Sigmoid colon (tissue), 6 donors: ENCODE measurements at regions not wholly inside any gene's neighbourhood (a gene's known extent, or its start where the extent isn't known, plus 50 kb on each side); places are given as distances from the start of the nearest gene placed in this dataset.
A peak's percentile ranks its signal among the peaks of the same experiment; 100 is the strongest.

Source experiments
- DNase-seq: peaks from one replicate; pipeline ENCODE4 v3.0.0-alpha.2; 2019
- H3K27ac ChIP-seq, 4 donors: fragments of 200-600 bp; sonication (generic); one replicate each; pipeline ENCODE4 v1.5.1; 2016 to 2019; ENCODE audit warnings: mild to moderate bottlenecking in 1 of 4
- H3K27me3 ChIP-seq, 3 donors: fragments of 200-600 bp; sonication (generic); one replicate each; pipeline ENCODE4 v1.5.1; 2019; ENCODE audit warnings: mild to moderate bottlenecking in 1 of 3
- H3K36me3 ChIP-seq, 4 donors: fragments of 200-600 bp; sonication (generic); one replicate each; pipeline ENCODE4 v1.5.1; 2016 to 2019
- H3K4me1 ChIP-seq, 4 donors: fragments of 200-600 bp; sonication (generic); one replicate each; pipeline ENCODE4 v1.5.1; 2017 to 2019
- H3K4me3 ChIP-seq, 4 donors: fragments of 200-600 bp; sonication (generic); one replicate each; pipeline ENCODE4 v1.5.1; 2017 to 2019; ENCODE audit warnings: mild to moderate bottlenecking in 2 of 4, moderate library complexity in 1 of 4
- H3K9me3 ChIP-seq, 4 donors: fragments of 200-600 bp in 3 of 4; sonication (generic) in 3 of 4; one replicate each; pipeline versions ENCODE4 v1.5.1 to v1.6.1; 2013 to 2019
- CTCF ChIP-seq, 4 experiments: fragments of 450-650 bp in 3 of 4; fragments of 200-600 bp in 1 of 4; IDR thresholded peaks; one replicate each; pipeline ENCODE4 v1.5.1; 2016 to 2019; ENCODE audit warnings: antibody characterized with exemption in 4 of 4, mild to moderate bottlenecking in 3 of 4, moderate library complexity in 2 of 4
- EP300 ChIP-seq, 4 donors: sonication (generic); formaldehyde crosslinking; IDR thresholded peaks; one replicate each; pipeline ENCODE4 v1.6.1; 2017; ENCODE audit warnings: antibody characterized with exemption in 4 of 4
- POLR2A ChIP-seq, 2 donors: fragments of 450-650 bp; IDR thresholded peaks; one replicate each; pipeline ENCODE4 v1.6.1; 2016; ENCODE audit warnings: antibody characterized with exemption in 2 of 2, mild to moderate bottlenecking in 2 of 2, moderate library complexity in 2 of 2
- POLR2AphosphoS5 ChIP-seq, 4 donors: sonication (generic); formaldehyde crosslinking; IDR thresholded peaks; one replicate each; pipeline ENCODE4 v1.6.1; 2017; ENCODE audit warnings: antibody characterized with exemption in 4 of 4
- WGBS, 2 donors: extraction: QIAGEN DNeasy Blood & Tissue Kit; methylation state at CpG; one replicate each; pipeline ENCODE4 v1.1.7; 2013; 5-methylcytosine and 5-hydroxymethylcytosine counted together
- intact Hi-C: fragments of 100-400 bp; cut with DNase I; formaldehyde crosslinking; loops from one replicate; pipeline ENCODE4 v1.15.1; 2023
- donor health status: healthy with polysubstance abuse.
- donor health status: healthy.

GRCh38 chr3:13263770-13264467 is 156.2 kb downstream of the NUP210 start:
- 81 to 82% methylated on average over 26 of the region's 26 CpGs for WGBS, 2 donors
- TF ChIP-seq EP300 (IDR thresholded peaks at IDR 0.05) (no peak), POLR2A (IDR thresholded peaks at IDR 0.05) (no peak), POLR2AphosphoS5 (IDR thresholded peaks at IDR 0.05) (no peak), CTCF (IDR thresholded peaks at IDR 0.05) (no peak)
- H3K4me1 ChIP-seq: no peaks in the 10 kb centered on the region
- no peak for DNase-seq
- H3K27me3 ChIP-seq: peaks cover 0 to 12% (median 0%) of the 10 kb centered on the region in 3 donors
- intact Hi-C loops: no loop called here
- H3K9me3 ChIP-seq: no peaks in the 10 kb centered on the region
- no peaks in the 10 kb centered on the region for H3K36me3 ChIP-seq
- no peak overlapping the region for H3K27ac ChIP-seq
- no peak overlapping the region for H3K4me3 ChIP-seq

DNA sequence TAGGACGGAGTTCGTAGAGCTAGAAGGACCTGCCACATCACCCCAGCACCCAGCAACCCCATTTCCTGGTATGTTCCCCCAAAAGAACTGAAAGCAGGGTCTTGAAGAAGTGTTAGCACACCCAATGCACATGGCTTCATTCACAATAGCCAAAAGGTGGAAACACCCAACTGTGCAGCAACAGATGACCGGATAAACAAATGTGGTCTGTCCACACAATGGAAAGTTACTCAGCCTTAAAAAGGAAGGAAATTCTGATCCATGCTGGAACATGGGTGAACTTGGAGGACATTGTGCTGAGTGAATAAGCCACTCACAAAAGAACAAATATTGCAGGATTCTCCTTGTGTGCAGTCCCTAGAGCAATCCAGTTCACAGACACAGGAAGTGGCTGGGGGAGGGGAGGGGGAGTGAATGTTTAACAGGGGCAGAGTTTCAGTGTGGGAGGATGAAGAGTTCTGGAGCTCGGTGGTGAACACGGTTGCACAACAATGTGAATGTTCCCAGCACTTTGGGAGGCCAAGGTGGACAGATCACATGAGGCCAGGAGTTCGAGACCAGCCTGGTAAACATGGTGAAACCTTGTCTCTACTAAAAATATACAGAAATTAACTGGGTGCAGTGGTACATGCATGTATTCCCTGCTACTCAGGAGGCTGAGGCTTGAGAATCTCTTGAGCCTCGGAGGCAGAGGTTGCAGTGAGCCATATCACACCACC is 157.5 kb downstream of the NUP210 start:
- TF ChIP-seq POLR2AphosphoS5 (IDR thresholded peaks at IDR 0.05) (peak in 1 of 4 donors; percentile 35), EP300 (IDR thresholded peaks at IDR 0.05) (no peak)
- H3K9me3 ChIP-seq: no peaks in the 10 kb centered on the region
- no peak overlapping the region for H3K4me3 ChIP-seq
- intact Hi-C loops: no loop called here
- 51 to 52% methylated on average over 7 of the region's 7 CpGs for WGBS, 2 donors
- peaks cover 0 to 12% (median 0%) of the 10 kb centered on the region in 3 donors for H3K27me3 ChIP-seq
- H3K4me1 ChIP-seq: no peaks in the 10 kb centered on the region
- H3K27ac ChIP-seq: no peak overlapping the region
- no peak for DNase-seq
- H3K36me3 ChIP-seq: no peaks in the 10 kb centered on the region

GRCh38 chr3:13261892-13262291 is 158.2 kb downstream of the NUP210 start:
- Histone ChIP-seq H3K27me3 (peaks cover 0 to 12% (median 0%) of the 10 kb centered on the region in 3 donors), H3K27ac (no peak overlapping the region), H3K36me3 (no peaks in the 10 kb centered on the region), H3K4me3 (no peak overlapping the region), H3K9me3 (no peaks in the 10 kb centered on the region), H3K4me1 (no peaks in the 10 kb centered on the region)
- intact Hi-C loops: no loop called here
- no peak for DNase-seq
- WGBS, 2 donors: 78 to 84% methylated on average over 6 of the region's 6 CpGs
- TF ChIP-seq POLR2AphosphoS5 (IDR thresholded peaks at IDR 0.05): no peak
- no peak for TF ChIP-seq POLR2A (IDR thresholded peaks at IDR 0.05)
- TF ChIP-seq CTCF (IDR thresholded peaks at IDR 0.05): no peak

DNA sequence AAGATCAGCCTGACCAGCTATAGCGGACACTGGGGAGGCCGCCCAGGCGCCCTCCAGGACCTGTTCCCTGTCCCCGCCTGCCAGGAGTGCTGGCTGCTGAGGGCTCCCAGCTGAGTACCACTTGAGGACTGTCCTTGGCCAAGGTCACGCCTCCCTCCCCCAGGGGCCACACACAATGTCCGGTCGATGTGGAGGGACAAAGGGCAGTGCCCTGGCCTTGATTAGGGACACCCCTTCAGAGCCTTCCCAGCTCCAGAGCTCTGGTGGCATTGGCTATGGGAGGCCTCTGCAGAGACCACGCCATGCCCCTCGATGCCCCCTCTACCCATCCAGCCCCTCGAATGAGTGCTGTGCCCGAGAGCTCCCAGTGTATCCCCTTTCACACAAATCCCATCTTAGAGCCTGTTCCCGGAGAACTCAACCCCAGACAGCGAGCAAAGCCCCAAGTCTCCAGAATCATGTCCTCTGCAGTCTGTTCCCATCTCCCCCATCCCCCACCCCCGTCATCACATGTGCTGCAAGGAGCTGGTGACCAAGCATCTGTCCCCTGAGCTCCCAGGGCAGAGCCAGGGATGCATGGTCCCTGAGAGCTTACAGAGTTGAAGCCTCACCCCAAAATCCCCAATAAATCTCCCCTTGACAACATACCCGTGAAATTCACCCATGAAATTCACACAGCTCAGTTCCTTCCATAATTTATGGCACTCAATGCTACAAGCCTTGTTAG is 158.9 kb downstream of the NUP210 start:
- H3K27me3 ChIP-seq: peaks cover 0 to 8% (median 0%) of the 10 kb centered on the region in 3 donors
- intact Hi-C loops: no loop called here
- no peaks in the 10 kb centered on the region for H3K36me3 ChIP-seq
- no peak overlapping the region for H3K4me3 ChIP-seq
- no peak for DNase-seq
- no peaks in the 10 kb centered on the region for H3K9me3 ChIP-seq
- no peak for TF ChIP-seq POLR2A (IDR thresholded peaks at IDR 0.05)
- no peak for TF ChIP-seq CTCF (IDR thresholded peaks at IDR 0.05)
- no peaks in the 10 kb centered on the region for H3K4me1 ChIP-seq
- 82% methylated on average over 15 of the region's 15 CpGs for WGBS, 2 donors
- no peak overlapping the region for H3K27ac ChIP-seq
